ENCODE measurements at regions not wholly inside any gene's neighbourhood (a gene's known extent, or its start where the extent isn't known, plus 50 kb on each side); places are given as distances from the start of the nearest gene placed in this dataset.

DNA sequence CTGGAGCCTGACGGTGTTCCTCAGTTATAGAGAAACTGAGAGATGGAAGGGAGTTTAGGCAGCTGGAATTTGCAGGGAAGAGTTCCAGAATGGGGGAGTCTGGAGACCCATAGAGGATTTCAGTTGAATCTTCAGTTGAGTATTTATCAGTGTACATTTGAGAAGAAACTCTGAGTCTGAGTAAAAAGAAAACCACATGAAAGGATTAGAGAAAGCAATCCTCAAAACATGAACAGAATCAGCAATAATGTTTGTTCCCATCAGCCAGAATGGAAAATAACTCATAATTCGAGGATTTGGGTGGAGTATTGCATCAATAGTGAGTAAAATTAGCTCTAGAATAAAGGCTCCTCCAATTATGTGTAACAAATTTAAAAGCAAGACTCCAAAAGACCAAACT, 130.0 kb upstream of the AHR start:
- no peak for DNase-seq (ENCODE audit: low read depth in 3 of 3)

DNA sequence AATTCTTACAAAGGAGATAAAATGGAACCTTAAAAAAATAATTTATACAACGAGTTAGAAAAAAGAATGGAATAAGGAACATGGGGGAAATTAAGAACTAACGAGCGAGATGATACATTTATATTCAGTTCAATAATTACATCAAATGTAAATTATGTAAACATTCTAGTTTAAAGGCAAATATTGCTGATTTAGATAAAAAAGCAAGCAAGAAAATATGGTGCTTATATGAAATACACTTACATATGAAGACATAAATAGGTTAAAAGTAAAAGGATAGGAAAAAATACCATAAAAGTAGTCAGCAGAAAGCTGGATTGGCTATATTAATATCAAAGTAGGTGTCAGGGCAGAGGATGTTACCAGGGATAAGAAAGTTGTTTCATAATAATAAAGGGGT, 127.0 kb upstream of the AHR start:
- DNase-seq (ENCODE audit: low read depth in 3 of 3), result no peak

DNA sequence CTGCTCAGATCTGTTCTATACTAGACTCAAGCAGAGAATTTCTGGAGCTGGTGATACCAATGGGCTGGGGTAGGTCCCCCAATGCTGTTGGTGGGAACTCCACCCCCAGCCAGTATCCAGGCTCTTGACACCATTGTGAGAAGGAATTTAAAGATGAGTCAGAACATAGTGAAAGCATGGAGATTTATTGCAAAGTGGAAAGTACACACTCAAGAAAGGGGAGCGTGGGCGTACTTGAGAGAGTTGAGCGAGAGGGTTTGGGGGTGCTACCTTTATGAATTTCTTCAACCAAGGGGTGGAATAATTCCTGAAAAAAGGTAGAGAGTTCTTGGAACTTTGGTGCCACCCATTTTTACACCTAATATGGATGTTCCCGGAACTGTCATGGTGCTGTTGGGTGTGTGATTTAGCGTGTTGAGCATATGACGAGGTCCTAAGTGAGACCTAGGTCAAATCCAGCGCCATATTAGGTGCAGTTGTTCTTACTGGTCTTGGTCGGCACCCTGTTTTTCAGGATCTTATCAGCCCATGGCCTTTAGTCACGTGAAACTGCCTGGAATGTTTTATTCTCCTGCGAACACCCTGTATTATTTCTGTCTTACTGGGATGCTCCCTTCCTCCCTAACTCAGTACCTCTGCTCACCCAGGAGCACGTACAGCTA, 122.0 kb upstream of the AHR start:
- DNase-seq (ENCODE audit: low read depth in 3 of 3), result no peak

DNA sequence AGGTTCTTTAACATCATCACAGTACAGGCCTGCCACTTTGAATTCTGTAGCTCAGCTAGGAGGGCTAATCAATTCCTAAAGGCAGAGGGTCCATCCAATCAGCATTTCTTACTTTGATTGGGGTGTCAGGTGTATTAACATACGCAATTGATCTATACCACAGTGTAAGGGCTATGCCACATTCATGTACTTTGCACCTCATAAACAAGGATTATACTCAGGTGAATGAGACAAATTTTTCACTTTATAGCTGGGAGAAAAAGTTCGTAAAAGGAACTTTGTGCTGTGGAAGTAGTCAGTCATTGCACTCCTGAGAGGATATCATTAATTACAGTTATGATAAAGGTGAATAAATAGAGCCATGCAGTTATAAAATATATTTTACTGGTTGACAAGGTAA, 119.9 kb upstream of the AHR start:
- no peak for DNase-seq (ENCODE audit: low read depth in 3 of 3)

DNA sequence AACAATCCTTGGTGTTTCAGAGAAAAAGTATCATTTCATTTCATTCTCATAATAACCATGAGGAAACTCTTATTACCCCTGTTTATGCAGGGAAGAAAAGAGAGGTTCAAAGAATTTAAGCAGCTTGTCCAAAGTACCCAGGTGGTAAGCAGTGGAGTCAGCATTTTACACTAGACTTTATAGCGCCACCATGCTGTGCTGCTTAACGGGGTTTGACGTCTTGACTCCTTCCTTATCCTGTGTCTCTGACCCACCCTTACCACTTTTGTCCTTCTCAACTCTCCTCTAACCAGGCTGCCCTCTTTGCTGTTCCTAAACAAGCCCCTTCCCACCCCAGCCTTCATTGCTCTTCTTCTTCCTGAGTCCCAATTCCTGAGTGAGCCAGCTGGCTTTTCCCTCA, 117.0 kb upstream of the AHR start:
- no peak for DNase-seq (ENCODE audit: low read depth in 3 of 3)

DNA sequence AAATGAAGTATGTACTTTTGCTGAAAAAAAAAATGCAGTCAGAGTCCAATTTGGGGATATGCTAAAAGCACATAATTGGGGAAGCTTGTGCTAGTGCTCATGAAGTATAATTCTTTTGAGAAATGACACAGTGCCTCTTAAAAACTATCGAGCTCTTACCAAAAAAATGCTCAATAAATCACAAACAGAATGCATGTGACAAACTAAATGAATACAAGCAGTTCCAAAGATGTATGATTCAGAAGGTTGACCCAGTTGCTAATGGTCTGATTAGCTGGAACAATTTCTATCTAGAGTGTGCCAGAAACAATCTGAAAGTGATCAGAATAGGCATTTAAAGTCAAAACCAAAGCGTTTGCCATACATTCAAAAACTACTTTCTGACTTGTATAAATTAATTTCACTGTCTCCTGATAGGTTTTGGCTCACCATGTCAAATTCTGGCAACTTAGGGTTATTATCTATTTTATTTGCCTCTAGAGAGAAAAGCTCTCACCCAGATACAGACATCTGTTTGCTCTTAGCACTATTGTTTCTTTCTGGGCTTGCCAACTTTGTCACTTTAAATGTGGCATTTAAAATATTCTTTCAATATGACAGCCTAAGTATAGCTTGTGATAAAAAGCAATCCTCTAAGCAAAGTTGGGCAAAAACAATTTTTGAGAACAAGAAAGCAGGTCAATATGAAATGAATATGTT, 114.7 kb upstream of the AHR start:
- DNase-seq (ENCODE audit: low read depth in 3 of 3), result no peak

DNA sequence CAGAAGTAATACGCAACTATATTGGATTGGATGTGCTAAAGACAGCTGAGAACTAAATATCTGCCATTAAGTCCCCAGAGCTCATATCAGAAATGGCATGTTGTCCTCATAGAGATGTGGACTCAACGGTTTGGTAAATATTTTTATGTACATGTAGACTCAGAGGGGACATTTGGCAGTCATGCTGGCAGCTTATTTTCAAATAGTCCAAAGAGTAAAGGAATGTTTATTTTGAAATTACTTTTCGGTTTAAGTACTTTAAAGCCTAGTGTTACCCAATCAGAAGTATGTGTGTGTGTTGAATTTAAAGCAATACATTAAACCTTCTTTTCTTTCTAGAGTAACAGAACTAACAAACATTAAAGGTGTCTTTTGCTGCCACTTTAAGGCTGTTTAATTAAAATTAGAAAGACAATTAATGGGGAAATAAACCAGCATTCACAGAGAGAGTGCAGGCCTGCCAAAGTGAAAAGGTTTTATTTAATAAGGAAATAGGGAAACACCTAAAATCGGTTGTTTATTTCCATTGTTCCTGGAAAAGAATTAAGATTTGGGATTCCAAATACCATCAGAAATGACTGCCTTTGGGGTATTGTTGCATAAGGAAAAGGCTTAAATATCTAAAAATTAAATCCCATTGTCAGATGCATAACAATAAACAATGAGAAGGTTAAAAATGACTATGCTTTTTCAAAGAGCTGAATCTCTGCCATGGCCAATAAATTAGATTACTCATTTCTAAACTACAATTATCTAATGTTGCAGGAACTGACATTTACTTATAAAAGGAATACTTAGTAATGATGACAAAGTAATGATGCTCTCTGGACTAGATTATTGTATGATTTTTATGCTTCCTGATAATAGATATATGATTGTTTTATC, 113.4 kb upstream of the AHR start:
- no peak for DNase-seq (ENCODE audit: low read depth in 3 of 3)

DNA sequence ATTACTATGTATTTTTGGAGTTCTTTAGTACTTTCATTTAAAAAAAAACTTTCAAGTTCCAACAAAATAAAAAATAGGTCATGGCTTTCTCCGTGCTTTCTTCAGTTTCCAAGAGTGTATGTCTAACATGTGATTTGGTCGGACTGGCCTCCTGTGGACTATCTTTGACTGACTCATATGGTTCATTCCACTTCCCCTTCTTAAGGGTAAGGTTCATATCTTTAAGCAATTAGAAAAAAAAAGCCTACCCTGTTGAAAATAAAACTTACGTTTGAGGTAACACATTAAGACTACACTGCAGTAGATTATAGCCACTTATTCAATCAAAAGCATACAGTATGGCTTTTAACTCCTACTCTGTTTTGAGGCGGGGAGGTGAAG, 112.8 kb upstream of the AHR start:
- DNase-seq (ENCODE audit: low read depth in 3 of 3), result no peak

DNA sequence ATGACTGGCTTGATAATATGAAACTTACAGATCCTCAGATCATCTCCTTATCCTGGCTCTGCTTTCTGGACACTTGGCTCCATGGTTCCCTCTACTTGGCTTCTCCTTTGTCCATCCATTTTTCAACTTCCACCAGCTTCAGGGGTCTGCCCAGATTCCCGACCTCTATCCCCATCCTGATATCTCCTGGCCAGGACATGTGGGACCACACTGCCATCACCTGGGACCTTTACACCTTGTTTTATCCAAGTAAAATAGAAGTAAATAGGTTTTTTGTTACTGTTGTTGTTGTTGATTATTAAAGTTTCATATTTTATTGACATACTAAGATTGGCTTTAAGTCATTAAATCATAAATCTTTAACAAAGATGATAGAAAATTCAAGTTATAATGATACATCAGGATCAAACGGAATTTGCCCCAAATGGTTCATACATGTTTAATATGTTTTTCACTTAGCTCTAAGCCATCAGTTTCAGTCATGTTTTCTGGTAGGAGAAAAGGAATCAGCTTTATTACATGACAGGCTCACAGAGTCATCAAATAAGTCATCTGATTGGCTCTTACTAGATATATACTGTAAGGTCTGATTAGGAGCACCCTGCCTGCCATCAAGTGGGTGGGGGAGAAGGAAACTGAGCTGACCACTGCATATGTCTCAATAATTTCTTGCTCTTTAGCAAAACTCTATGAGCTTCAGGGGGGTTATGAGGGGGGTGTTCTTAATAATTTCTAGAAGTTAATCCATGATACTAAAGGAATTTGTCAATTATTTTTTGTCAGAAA, 111.5 kb upstream of the AHR start:
- DNase-seq (ENCODE audit: low read depth in 3 of 3), result no peak

DNA sequence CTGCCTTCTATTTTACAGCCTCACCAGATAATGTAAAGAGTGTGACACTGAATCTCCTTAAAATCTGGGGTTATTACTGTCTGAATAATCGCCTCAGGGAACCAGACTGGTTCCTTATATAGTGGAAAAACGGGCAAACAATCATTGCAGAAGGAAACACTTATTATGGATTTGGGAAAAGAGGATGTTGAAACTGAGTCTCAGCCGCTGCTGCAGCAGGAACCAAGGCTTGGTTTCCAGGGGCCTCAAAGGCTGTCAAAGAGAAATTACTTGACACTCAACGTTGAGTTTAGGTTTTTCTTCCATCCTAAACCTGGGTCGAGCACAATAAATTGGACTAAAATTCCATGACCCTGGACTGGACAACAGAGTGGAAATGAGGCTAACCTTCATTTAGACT, 103.8 kb upstream of the AHR start:
- DNase-seq (ENCODE audit: low read depth in 3 of 3), result no peak

DNA sequence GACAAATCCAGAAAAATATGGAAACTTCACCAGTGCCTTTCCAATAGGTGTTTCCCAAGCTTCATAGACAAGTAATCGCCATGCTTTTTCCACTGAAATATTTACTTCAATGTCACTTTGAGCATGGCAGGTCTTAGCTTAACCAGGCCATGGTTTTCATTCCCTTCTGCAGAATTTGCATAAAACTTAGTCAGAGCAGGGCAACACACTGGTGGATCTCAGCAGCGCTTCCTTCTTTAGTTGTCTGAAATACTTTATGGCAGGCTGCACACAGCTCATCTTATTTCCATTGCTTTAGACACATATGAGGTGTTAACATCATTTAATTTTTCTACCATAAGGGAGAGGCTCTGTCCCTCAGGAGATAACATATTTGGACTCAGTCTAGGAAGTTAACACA, 102.9 kb upstream of the AHR start:
- DNase-seq (ENCODE audit: low read depth in 3 of 3), result no peak

DNA sequence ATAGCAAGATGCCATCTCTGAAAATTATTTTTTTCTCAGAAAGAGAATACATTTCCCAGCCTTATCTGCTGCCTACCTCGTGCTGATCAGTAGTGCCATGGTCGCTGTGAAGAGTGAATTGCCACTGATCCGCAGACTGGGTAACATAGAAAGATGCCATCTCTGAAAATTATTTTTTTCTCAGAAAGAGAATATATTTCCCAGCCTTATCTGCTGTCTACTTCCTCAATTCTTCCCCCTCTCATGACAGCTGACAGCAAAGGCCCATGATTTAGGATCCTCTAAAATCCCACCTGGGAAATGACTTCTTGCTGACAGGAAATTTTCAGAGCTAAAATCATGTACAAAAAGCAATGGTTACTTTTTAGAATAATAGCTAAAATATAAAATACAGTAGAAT, 92.5 kb upstream of the AHR start:
- no peak for DNase-seq (ENCODE audit: low read depth in 3 of 3)

DNA sequence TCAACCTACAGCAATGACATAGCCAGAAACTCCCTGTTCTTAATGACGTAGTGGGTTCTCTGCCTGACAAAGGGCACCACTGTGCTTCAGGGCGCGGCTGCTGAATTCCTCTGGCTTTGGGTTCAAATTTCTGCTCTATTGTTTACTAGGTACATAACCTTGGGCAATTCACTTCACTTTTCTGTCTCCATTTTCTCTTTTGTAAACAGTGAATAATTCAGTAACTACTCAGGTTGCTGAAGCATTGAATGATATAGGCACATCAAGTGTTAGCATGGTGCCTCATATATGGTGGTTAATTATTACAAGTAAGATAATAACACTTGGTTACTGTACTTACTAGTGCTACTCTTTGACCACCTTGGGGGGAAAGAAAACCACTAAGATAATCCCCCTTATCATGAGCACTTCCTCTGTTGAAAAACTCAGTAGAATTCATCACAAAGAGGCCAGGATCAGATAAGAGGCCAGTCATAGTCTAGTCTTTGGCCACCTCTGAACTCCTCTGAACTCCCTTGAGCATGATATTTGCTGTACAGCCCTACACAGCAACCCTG, 92.0 kb upstream of the AHR start:
- DNase-seq (ENCODE audit: low read depth in 3 of 3), result no peak

DNA sequence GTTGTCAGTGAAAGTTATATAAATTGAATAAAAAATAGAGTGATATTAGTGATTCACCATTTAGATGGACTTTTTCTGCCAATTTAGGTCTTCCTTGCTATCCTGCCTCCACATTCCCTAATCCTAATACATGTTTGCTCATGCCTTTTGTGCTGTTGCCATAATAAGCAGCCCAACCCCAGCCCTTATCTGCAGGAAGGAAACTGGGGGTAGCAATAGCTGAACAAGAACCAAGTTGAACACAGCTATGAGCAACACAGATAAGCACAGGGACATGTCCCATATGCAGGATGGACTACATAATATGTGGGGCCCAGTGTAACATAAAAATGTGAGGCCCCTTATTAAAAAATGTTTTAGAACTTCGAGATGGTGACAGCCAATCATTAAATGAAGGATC, 91.2 kb upstream of the AHR start:
- no peak for DNase-seq (ENCODE audit: low read depth in 3 of 3)

DNA sequence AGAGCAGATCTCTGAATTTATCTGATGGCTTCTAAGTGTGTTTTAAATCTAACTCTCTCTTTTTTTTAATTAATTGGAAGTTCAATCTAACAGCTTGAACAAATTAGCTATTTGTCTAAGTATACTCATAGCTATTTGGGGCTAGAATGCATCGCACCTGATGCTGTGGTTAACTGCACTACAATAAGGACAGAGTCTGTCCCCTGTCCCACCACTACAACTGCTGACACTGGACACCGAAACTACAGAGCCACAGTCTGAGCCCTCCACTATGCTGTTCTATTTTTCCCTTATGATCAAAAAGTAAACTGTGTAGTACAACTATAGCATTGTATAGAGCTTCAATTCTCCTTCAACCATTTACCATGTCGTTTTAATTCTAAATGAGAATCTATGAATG, 89.4 kb upstream of the AHR start:
- DNase-seq (ENCODE audit: low read depth in 3 of 3), result no peak

DNA sequence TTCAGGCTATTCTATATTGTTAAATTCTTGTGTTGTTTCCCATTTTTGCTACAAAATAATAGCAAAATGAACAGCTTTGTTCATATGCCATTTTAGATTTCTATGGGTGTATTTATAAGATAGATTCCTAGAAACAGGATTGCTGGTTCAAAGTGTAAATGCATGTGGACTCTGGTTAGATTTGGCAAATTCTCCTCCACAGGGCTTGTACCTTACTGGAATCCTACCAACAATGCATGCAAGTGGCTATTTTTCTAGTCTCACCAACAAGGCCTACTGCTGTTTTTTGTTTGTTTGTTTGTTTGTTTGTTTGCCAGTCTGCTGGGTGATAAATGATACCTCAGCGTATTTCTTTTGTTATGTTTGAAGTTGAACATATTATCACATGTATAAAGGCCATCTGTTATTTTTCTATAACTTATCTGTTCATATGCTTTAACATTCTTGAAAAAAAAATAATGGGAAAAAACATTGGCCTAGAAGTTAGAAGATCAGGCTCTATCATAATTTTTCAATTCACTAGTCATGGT, 87.1 kb upstream of the AHR start:
- no peak for DNase-seq (ENCODE audit: low read depth in 3 of 3)

DNA sequence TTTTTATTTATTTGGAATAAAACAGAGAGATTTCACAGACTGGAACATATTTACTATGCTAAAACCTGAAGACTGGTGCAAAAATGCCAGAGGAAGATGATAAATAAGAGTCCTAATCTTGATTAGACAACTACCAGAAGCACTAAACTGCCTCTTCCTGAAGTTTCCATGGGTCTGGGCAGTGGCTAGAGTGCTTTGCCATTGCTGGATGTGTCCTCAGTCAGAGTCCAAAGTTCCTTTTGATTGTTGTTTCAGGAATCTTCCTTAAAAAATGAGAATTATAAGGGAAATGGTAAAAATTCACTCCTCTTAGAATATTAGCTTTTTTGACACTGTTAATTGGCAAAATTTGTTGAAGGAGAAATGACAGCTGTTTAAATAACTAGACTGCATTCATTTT, 86.3 kb upstream of the AHR start:
- no peak for DNase-seq (ENCODE audit: low read depth in 3 of 3)

DNA sequence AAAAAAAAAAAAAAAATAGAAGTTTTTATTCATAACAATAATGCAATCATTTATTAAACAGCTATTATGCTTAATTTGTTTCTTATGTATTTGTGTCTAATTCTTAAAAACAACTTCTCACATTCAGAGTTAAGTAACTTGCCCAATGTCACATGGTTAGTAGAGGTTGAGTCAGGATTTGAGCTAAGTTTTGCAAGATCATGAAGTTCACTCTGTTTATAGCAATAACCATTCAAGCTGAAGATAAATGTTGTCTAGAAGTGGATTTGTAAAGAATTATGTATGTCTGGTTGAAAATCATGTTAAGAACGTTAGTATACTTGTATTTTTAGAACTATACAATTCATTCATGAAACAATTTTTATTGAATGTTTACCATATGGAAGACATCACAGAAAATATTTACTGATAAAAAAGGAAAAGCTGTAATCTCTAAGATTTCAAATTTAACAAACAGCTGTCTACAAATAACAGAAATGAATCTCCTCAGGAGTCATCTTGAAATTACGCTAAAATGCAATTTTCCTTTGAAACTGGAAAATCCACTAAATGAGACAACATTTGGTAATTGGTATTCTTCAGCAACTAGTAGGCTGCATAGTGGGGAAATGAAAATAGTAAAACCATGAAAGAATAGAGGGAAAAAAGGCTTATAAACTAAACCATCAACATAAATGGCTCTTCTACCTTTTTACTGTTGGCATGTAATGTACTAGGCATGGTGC, 70.5 kb upstream of the AHR start:
- DNase-seq (ENCODE audit: low read depth in 3 of 3), result no peak

DNA sequence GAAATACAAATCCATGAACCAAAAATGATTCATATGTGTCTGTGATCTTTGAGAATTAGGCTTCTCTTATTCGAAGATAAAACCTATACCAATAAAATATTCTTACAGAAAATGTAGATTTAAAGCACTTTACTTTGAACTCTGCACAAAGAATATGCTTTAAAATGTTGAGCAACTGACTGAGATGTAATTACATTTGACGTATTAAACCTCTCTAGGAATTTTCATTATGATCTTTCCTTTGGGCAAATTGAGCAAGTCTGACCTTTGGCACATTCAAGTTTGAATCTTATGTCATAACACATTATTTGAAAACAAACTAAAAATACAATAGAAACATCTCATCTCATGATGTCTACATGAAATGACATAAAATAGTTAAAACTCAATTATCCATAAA, 69.2 kb upstream of the AHR start:
- no peak for DNase-seq (ENCODE audit: low read depth in 3 of 3)

DNA sequence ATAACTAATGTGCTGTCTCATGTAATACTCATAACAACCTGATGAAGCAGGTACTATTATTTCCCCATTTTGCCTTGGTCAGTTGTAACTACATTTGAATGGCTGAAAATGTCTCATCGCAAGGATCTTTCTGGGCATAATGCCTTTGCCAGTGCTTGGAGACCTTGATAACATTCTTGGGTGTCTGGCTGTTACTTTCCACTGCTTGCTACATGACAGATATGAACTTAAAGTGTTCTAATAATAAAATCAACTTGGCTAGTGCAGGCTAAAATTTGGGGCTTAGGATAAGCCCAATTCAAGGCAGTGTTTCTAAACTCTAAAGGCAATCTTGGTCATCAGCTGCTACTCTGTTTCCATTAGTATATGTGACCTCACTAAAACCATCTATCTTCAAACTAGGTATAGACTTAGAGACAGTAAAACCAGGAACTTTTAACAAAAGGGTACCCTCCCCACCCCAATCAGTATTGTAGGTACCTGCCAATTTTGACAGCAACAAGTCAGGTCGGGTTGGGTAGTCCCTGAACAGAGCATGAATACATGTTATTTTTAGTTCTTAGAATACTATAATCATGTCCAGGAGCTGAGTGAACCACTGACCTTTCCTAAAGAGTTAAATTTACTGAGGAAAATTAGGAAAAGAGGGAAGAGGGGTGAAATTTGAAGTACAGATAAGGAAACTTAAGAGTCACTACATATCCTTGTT, 68.2 kb upstream of the AHR start:
- no peak for DNase-seq (ENCODE audit: low read depth in 3 of 3)

Data from stimulated activated CD4-positive, alpha-beta T cell treated with anti-CD3 and anti-CD28 coated beads, TNF-alpha, amount 100 ng/mL, for 4 hours (primary cell).